Endothelial cell of umbilical vein (primary cell): ENCODE measurements at regions not wholly inside any gene's neighbourhood (a gene's known extent, or its start where the extent isn't known, plus 50 kb on each side); places are given as distances from the start of the nearest gene placed in this dataset.
A peak's percentile ranks its signal among the peaks of the same experiment; 100 is the strongest.

Experiments used
- BruUV-seq: library from RNA; stranded (reverse); fragments of 400-500 nt; replicated peaks from 2 replicates; lab custom pipeline; 2021; lab: Mats Ljungman, UMichigan
- CTCF ChIA-PET: fragments of 300-600, 350-600 bp; sonication (Branson Sonifier 250); formaldehyde crosslinking; loops from one replicate; lab custom pipeline; 2021; ENCODE audit warnings: antibody characterized with exemption, inconsistent platforms; lab: Charles Lee
- POLR2A ChIA-PET: fragments of 300-600, 350-600 bp; sonication (Branson Sonifier 250); formaldehyde crosslinking; loops from one replicate; lab custom pipeline; 2021; ENCODE audit warnings: antibody characterized with exemption, inconsistent platforms; lab: Charles Lee
- DNase-seq: peaks from one replicate; pipeline ENCODE4 v3.0.0-alpha.2; 2011; ENCODE audit warnings: low read depth, low spot score
- FAIRE-seq: peaks from 2 replicates; lab custom pipeline; 2011; peaks lifted over from hg19 to GRCh38; lab: Jason Lieb, UNC
- H2AFZ ChIP-seq: 2 replicates; pipeline ENCODE4 v1.6.0; 2012; ENCODE audit warnings: low read depth, low read length, control low read depth, inconsistent platforms
- H3K27ac ChIP-seq: 2 replicates; pipeline ENCODE4 v1.5.1; 2011; ENCODE audit warnings: low read depth, mild to moderate bottlenecking, control low read depth, low read length, moderate library complexity; ENCODE audit not compliant: insufficient read depth
- H3K27me3 ChIP-seq, 2 experiments: 2 replicates each; pipeline versions ENCODE4 v1.6.0 to v1.6.1; 2011; ENCODE audit warnings: low read length in 2 of 2, mixed read lengths in 1 of 2; ENCODE audit not compliant: control insufficient read depth in 2 of 2, insufficient read depth in 2 of 2
- H3K36me3 ChIP-seq, 2 experiments: 2 replicates in 1 of 2; 3 replicates in 1 of 2; pipeline ENCODE4 v1.5.1; 2011; ENCODE audit warnings: low read length in 2 of 2, mild to moderate bottlenecking in 1 of 2, moderate library complexity in 1 of 2; ENCODE audit not compliant: control insufficient read depth in 2 of 2, insufficient read depth in 2 of 2; ENCODE audit errors: extremely low read depth in 1 of 2
- H3K4me1 ChIP-seq: 3 replicates; pipeline ENCODE4 v1.5.1; 2011; ENCODE audit warnings: mild to moderate bottlenecking, low read length; ENCODE audit not compliant: control insufficient read depth, insufficient read depth; ENCODE audit errors: extremely low read depth
- H3K4me2 ChIP-seq: 2 replicates; pipeline ENCODE4 v1.6.1; 2011; ENCODE audit warnings: low read length, control low read depth, mixed read lengths; ENCODE audit not compliant: insufficient read depth
- H3K4me3 ChIP-seq, 3 experiments: fragments of 200-600 bp in 1 of 3; sonication (generic), shearing (Covaris generic) in 1 of 3; replicated peaks in 1 of 3; 2 replicates each; pipeline ENCODE4 v1.5.1; 2011 to 2016; ENCODE audit warnings: control low read depth in 3 of 3, low read length in 3 of 3, mild to moderate bottlenecking in 2 of 3, inconsistent platforms in 1 of 3, low read depth in 1 of 3, moderate library complexity in 1 of 3; ENCODE audit not compliant: insufficient read depth in 1 of 3
- H3K79me2 ChIP-seq: 2 replicates; pipeline ENCODE4 v1.6.0; 2012; ENCODE audit warnings: low read length, inconsistent platforms; ENCODE audit not compliant: control insufficient read depth, insufficient read depth
- H3K9ac ChIP-seq: replicated peaks from 2 replicates; pipeline ENCODE3; 2011; ENCODE audit warnings: low read length, control low read depth; ENCODE audit not compliant: insufficient read depth; ENCODE audit errors: extremely low read depth
- H3K9me1 ChIP-seq: replicated peaks from 3 replicates; pipeline ENCODE4 v1.6.0; 2011; ENCODE audit warnings: mild to moderate bottlenecking, low read length; ENCODE audit not compliant: control insufficient read depth, insufficient read depth; ENCODE audit errors: extremely low read depth
- H3K9me3 ChIP-seq: replicated peaks from 2 replicates; pipeline ENCODE4 v1.5.1; 2012; ENCODE audit warnings: low read length, inconsistent platforms; ENCODE audit not compliant: control insufficient read depth, insufficient read depth
- H4K20me1 ChIP-seq: replicated peaks from 2 replicates; pipeline ENCODE3; 2011; ENCODE audit warnings: mild to moderate bottlenecking, low read length; ENCODE audit not compliant: control insufficient read depth, insufficient read depth; ENCODE audit errors: extremely low read depth
- EZH2 ChIP-seq: IDR thresholded peaks from 2 replicates; pipeline ENCODE4 v1.6.1; 2012; ENCODE audit warnings: borderline replicate concordance, low read depth, mild to moderate bottlenecking, moderate library complexity, low read length, inconsistent platforms; ENCODE audit not compliant: severe bottlenecking
- FOS ChIP-seq: IDR thresholded peaks from 2 replicates; pipeline ENCODE4 v1.6.1; 2011; ENCODE audit warnings: mild to moderate bottlenecking, low read length, moderate library complexity, borderline replicate concordance; ENCODE audit not compliant: insufficient read depth
- GATA2 ChIP-seq: IDR thresholded peaks from 2 replicates; pipeline ENCODE4 v1.7.0; 2011; ENCODE audit warnings: low read depth, mild to moderate bottlenecking, moderate library complexity, mixed read lengths, low read length; ENCODE audit not compliant: insufficient read length, insufficient read depth
- JUN ChIP-seq: IDR thresholded peaks from 2 replicates; pipeline ENCODE4 v1.6.1; 2011; ENCODE audit warnings: borderline replicate concordance, low read depth; ENCODE audit not compliant: insufficient read length, insufficient read depth
- MYC ChIP-seq: IDR thresholded peaks from one replicate; pipeline ENCODE4 v1.6.1; 2011; ENCODE audit warnings: mild to moderate bottlenecking, low read depth, low read length
- POLR2A ChIP-seq: IDR thresholded peaks from 2 replicates; pipeline ENCODE4 v1.6.1; 2012; ENCODE audit warnings: low read depth, mild to moderate bottlenecking, control low read depth, low read length
- POLR2AphosphoS5 ChIP-seq: IDR thresholded peaks from 2 replicates; pipeline ENCODE4 v1.6.1; 2012; ENCODE audit warnings: low read depth, mild to moderate bottlenecking, control low read depth, low read length, moderate library complexity; ENCODE audit not compliant: insufficient read depth
- dilution Hi-C: fragments of 300-500 bp; cut with MboI; formaldehyde crosslinking; loops from one replicate; pipeline ENCODE4 v1.15.0; 2019; ENCODE audit warnings: low sequenced_read_pairs; ENCODE audit not compliant: extremely low pct_ligation_motif_present
- intact Hi-C: fragments of 100-400 bp; cut with micrococcal nuclease; formaldehyde crosslinking; loops from one replicate; pipeline ENCODE4 v1.10.0; 2022
- TF ChIP-seq, protein P1 (sequence below): IDR thresholded peaks from 2 replicates; pipeline ENCODE4 v1.6.1; 2011; ENCODE audit not compliant: insufficient read depth, insufficient read length
- TF ChIP-seq, protein P2 (sequence below), 2 donors: IDR thresholded peaks; 1 replicate in 1 of 2; 2 replicates in 1 of 2; pipeline ENCODE4 v1.5.1; 2011; ENCODE audit warnings: low read length in 2 of 2, mild to moderate bottlenecking in 2 of 2, moderate library complexity in 2 of 2, control low read depth in 1 of 2, inconsistent platforms in 1 of 2, low read depth in 1 of 2; ENCODE audit not compliant: insufficient read depth in 1 of 2; ENCODE audit errors: extremely low read depth in 1 of 2

DNA sequence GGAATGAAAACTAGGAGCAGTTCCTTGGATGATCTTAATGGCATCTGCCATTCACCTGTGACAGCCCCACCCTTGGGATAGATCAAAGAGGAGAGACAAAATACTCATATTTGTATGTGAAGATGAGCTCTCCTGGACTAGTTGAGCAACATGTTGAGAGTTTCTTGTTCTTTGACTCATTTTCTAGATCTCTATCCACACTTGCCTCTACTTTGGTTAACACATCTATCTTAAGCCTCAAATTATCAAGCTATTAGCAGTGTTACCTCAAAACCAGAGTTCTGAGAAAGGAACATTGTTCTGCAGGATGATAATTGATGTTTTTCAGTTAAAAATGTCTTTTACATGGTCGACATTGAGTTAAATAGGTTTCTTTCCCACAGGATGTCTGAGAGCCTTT lies 94.2 kb upstream of the TEX13D start:
- BruUV-seq = no TSS peak
- TF ChIP-seq MYC (no peak), POLR2AphosphoS5 (no peak), JUN (no peak), GATA2 (no peak), EZH2 (no peak), POLR2A (no peak), FOS (no peak)
- TF ChIP-seq, protein P1, sequence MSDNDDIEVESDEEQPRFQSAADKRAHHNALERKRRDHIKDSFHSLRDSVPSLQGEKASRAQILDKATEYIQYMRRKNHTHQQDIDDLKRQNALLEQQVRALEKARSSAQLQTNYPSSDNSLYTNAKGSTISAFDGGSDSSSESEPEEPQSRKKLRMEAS = no peak
- TF ChIP-seq, protein P2, sequence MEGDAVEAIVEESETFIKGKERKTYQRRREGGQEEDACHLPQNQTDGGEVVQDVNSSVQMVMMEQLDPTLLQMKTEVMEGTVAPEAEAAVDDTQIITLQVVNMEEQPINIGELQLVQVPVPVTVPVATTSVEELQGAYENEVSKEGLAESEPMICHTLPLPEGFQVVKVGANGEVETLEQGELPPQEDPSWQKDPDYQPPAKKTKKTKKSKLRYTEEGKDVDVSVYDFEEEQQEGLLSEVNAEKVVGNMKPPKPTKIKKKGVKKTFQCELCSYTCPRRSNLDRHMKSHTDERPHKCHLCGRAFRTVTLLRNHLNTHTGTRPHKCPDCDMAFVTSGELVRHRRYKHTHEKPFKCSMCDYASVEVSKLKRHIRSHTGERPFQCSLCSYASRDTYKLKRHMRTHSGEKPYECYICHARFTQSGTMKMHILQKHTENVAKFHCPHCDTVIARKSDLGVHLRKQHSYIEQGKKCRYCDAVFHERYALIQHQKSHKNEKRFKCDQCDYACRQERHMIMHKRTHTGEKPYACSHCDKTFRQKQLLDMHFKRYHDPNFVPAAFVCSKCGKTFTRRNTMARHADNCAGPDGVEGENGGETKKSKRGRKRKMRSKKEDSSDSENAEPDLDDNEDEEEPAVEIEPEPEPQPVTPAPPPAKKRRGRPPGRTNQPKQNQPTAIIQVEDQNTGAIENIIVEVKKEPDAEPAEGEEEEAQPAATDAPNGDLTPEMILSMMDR (IDR thresholded peaks at IDR 0.05; ENCODE audit: extremely low read depth in 1 of 2, insufficient read depth in 1 of 2, low read depth in 1 of 2, low read length in 2 of 2) = no peak
- intact Hi-C loops (no loop called here), dilution Hi-C loops (no loop called here)
- ChIA-PET CTCF (no interaction called here), POLR2A (no interaction called here)
- Histone ChIP-seq H3K4me1 (no peaks in the 10 kb centered on the region), H2AFZ (no peak overlapping the region), H3K9me3 (no peaks in the 10 kb centered on the region), H3K27me3 (no peaks in the 10 kb centered on the region), H3K9me1 (no peaks in the 10 kb centered on the region), H3K27ac (no peak overlapping the region), H3K79me2 (no peaks in the 10 kb centered on the region), H3K4me2 (no peak overlapping the region), H4K20me1 (no peaks in the 10 kb centered on the region), H3K9ac (no peak overlapping the region), H3K36me3 (no peaks in the 10 kb centered on the region), H3K4me3 (no peak overlapping the region)
- FAIRE-seq = peak; percentile 52
- no peak for DNase-seq
